Mesendoderm (in vitro differentiated cells): ENCODE measurements at regions not wholly inside any gene's neighbourhood (a gene's known extent, or its start where the extent isn't known, plus 50 kb on each side); places are given as distances from the start of the nearest gene placed in this dataset.

Experiments used
- DNase-seq: peaks from one replicate; pipeline ENCODE4 v3.0.0; 2013
- H2AK5ac ChIP-seq: 2 replicates; pipeline ENCODE4 v1.6.1; 2013; ENCODE audit warnings: low read length, inconsistent platforms
- H2BK120ac ChIP-seq: 2 replicates; pipeline ENCODE4 v1.6.1; 2013; ENCODE audit warnings: low read depth, mild to moderate bottlenecking, low read length, moderate library complexity, mixed read lengths
- H2BK15ac ChIP-seq: replicated peaks from 2 replicates; pipeline ENCODE4 v1.6.1; 2013; ENCODE audit warnings: low read depth, mild to moderate bottlenecking, moderate library complexity
- H2BK5ac ChIP-seq: 2 replicates; pipeline ENCODE4 v1.6.1; 2013; ENCODE audit warnings: low read length, inconsistent platforms
- H3K18ac ChIP-seq: 2 replicates; pipeline ENCODE4 v1.6.1; 2013; ENCODE audit warnings: mild to moderate bottlenecking, low read length, mixed read lengths
- H3K23ac ChIP-seq: one replicate; pipeline ENCODE4 v1.6.1; 2013; ENCODE audit warnings: low read length
- H3K27ac ChIP-seq: 2 replicates; pipeline ENCODE4 v1.5.1; 2013; ENCODE audit warnings: low read depth, mild to moderate bottlenecking, inconsistent platforms, low read length, moderate library complexity
- H3K27me3 ChIP-seq: 2 replicates; pipeline ENCODE4 v1.6.1; 2013; ENCODE audit warnings: low read length, control low read depth, mild to moderate bottlenecking, inconsistent platforms; ENCODE audit not compliant: insufficient read depth, poor library complexity
- H3K36me3 ChIP-seq: 2 replicates; pipeline ENCODE4 v1.6.1; 2013; ENCODE audit warnings: low read length, inconsistent platforms; ENCODE audit not compliant: control insufficient read depth, insufficient read depth
- H3K4ac ChIP-seq: one replicate; pipeline ENCODE4 v1.6.1; 2013; ENCODE audit warnings: low read depth, mild to moderate bottlenecking, low read length, moderate library complexity
- H3K4me1 ChIP-seq: 2 replicates; pipeline ENCODE4 v1.6.1; 2013; ENCODE audit warnings: low read depth, low read length, inconsistent platforms; ENCODE audit not compliant: control insufficient read depth
- H3K4me2 ChIP-seq: 2 replicates; pipeline ENCODE4 v1.6.1; 2013; ENCODE audit warnings: low read length
- H3K4me3 ChIP-seq: 2 replicates; pipeline ENCODE4 v1.5.1; 2013; ENCODE audit warnings: mild to moderate bottlenecking, low read length
- H3K56ac ChIP-seq: one replicate; pipeline ENCODE4 v1.6.1; 2013; ENCODE audit warnings: low read length
- H3K79me1 ChIP-seq: 2 replicates; pipeline ENCODE4 v1.6.1; 2013; ENCODE audit warnings: low read length, inconsistent platforms
- H3K79me2 ChIP-seq: 2 replicates; pipeline ENCODE4 v1.6.1; 2013; ENCODE audit warnings: mild to moderate bottlenecking, low read length; ENCODE audit not compliant: control insufficient read depth, insufficient read depth
- H3K9ac ChIP-seq: 2 replicates; pipeline ENCODE4 v1.6.1; 2013; ENCODE audit warnings: low read length, inconsistent platforms
- H4K5ac ChIP-seq: one replicate; pipeline ENCODE4 v1.6.1; 2013; ENCODE audit warnings: low read length
- H4K8ac ChIP-seq: one replicate; pipeline ENCODE4 v1.6.1; 2013; ENCODE audit warnings: low read depth, mild to moderate bottlenecking, control low read depth, low read length, moderate library complexity
- WGBS: extraction: QIAGEN DNeasy Blood & Tissue Kit; methylation state at CpG from one replicate; pipeline ENCODE4 v1.1.7; 2013; ENCODE audit warnings: low lambda C conversion rate, missing lambda C conversion rate; ENCODE audit not compliant: insufficient coverage; ENCODE audit errors: extremely low coverage; 5-methylcytosine and 5-hydroxymethylcytosine counted together

DNA sequence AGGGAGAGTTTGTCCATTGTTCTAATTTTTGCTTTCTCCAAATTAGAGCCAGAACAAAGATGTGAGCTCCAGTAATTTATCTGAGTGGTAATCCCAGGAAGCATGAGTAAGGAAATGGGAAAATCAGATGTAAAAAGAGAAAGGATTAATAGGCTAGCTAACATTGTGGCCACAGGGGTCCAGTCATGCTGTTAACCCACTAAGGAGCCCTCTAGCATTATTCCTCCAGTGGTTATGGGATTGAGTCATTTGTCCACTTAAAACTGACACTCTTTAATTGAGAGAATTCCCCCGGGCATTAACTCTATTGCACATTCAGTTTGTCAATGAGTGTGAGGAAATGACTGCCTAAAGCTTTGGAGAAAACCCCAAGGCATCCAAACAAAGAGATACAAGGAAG, 700.3 kb upstream of the TYRP1 start:
- no peak overlapping the region for H2BK120ac ChIP-seq
- no peak overlapping the region for H3K9ac ChIP-seq
- no peak for DNase-seq

DNA sequence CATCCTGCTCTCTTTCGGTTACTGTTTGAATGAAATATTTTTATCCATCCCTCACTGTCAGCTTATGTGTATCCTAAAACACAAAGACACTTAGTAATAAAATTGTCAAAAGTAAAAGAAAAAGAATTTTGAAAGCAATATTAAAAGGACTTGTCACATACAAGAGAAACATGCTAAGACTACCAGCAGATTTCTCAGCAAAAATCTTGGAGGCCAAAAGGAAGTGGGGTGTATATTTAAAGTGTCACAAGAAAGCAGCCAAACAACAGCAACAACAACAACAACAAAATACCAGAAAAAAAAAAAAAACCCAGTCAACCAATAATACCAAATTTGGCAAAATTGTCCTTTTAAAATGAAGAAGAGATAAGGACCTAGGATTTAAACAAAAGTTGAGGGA, 678.7 kb upstream of the TYRP1 start:
- Histone ChIP-seq H2BK15ac (no peak overlapping the region), H2AK5ac (no peak overlapping the region), H3K27ac (no peak overlapping the region), H2BK120ac (no peak overlapping the region), H3K36me3 (no peaks in the 10 kb centered on the region), H3K23ac (no peak overlapping the region), H3K18ac (no peak overlapping the region), H3K4ac (no peak overlapping the region), H4K5ac (no peak overlapping the region), H3K79me2 (no peaks in the 10 kb centered on the region), H3K56ac (no peak overlapping the region), H3K9ac (no peak overlapping the region), H3K4me1 (no peaks in the 10 kb centered on the region), H3K27me3 (no peaks in the 10 kb centered on the region), H3K4me2 (no peak overlapping the region), H2BK5ac (no peak overlapping the region), H4K8ac (no peak overlapping the region), H3K4me3 (no peak overlapping the region), H3K79me1 (no peaks in the 10 kb centered on the region)
- DNase-seq: no peak
- WGBS: no CpG with 5 or more reads among the region's 1 CpG

More for the DNA sequence above, 700.3 kb upstream of the TYRP1 start:
- H3K27ac ChIP-seq: no peak overlapping the region
- no peaks in the 10 kb centered on the region for H3K27me3 ChIP-seq
- H2BK5ac ChIP-seq: no peak overlapping the region
- H3K56ac ChIP-seq: no peak overlapping the region
- no peak overlapping the region for H3K18ac ChIP-seq
- H3K79me2 ChIP-seq: no peaks in the 10 kb centered on the region
- no peak overlapping the region for H2BK15ac ChIP-seq
- WGBS: no CpG with 5 or more reads among the region's 1 CpG
- no peak overlapping the region for H2AK5ac ChIP-seq
- no peaks in the 10 kb centered on the region for H3K4me1 ChIP-seq
- H3K4ac ChIP-seq: no peak overlapping the region
- no peak overlapping the region for H3K4me2 ChIP-seq
- no peaks in the 10 kb centered on the region for H3K79me1 ChIP-seq
- no peaks in the 10 kb centered on the region for H3K36me3 ChIP-seq
- no peak overlapping the region for H4K8ac ChIP-seq
- no peak overlapping the region for H3K23ac ChIP-seq
- no peak overlapping the region for H4K5ac ChIP-seq
- H3K4me3 ChIP-seq: no peak overlapping the region

DNA sequence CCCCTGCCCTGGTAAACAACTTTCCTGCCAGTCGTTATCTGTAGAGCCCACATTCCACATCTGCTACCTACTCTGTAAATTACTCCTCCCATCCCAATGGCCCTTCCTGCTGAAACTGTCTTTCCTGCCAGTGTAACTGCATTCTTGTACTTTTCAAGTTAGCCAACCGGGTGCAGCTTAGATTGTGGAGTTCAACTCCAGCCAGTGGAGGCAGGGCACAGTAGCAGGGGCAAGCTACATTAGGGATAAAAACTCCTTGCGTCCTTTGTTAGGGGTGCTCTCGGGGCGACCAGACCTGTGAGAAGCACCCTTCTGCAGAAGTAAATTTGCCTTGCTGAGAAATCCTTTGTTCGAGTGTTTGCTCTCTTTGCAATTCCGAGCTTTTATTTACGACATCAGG, 639.0 kb upstream of the TYRP1 start:
- no CpG with 5 or more reads among the region's 8 CpGs for WGBS
- Histone ChIP-seq H3K56ac (no peak overlapping the region), H2BK5ac (no peak overlapping the region)

DNA sequence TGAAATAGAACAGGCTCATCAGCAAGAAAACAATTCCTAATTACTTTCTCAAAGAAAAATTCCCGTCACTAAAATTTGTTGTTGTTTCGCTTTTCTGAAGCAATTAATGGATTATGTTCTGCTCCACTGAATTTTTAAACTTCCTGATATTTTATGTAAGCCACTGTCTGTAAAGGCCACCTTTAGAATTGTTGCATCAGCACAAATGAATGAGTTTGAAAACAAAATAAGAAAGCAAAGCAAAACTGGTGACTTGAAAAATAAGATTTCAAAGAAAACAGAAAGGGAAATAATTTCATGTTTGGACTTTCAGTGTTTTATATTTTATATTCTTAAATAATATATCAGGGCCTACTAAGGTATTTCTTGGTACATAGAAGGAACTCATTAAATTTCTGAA, 636.3 kb upstream of the TYRP1 start:
- Histone ChIP-seq H4K8ac (no peak overlapping the region), H3K56ac (no peak overlapping the region), H3K4me1 (no peaks in the 10 kb centered on the region), H3K79me2 (no peaks in the 10 kb centered on the region), H3K27me3 (no peaks in the 10 kb centered on the region), H3K36me3 (no peaks in the 10 kb centered on the region), H3K4ac (no peak overlapping the region), H2BK5ac (no peak overlapping the region), H4K5ac (no peak overlapping the region), H2AK5ac (no peak overlapping the region), H2BK120ac (no peak overlapping the region), H3K4me2 (no peak overlapping the region), H3K23ac (no peak overlapping the region), H3K27ac (no peak overlapping the region), H2BK15ac (no peak overlapping the region), H3K79me1 (no peaks in the 10 kb centered on the region), H3K18ac (no peak overlapping the region), H3K4me3 (no peak overlapping the region), H3K9ac (no peak overlapping the region)
- WGBS: no CpG with 5 or more reads among the region's 2 CpGs
- no peak for DNase-seq

More for the DNA sequence above, 639.0 kb upstream of the TYRP1 start:
- H3K27me3 ChIP-seq: no peaks in the 10 kb centered on the region
- H4K5ac ChIP-seq: no peak overlapping the region
- no peak overlapping the region for H2BK15ac ChIP-seq
- H3K4me2 ChIP-seq: no peak overlapping the region
- no peaks in the 10 kb centered on the region for H3K4me1 ChIP-seq
- no peak overlapping the region for H3K4me3 ChIP-seq
- no peak overlapping the region for H2BK120ac ChIP-seq
- H3K4ac ChIP-seq: no peak overlapping the region
- H3K27ac ChIP-seq: no peak overlapping the region
- no peak overlapping the region for H4K8ac ChIP-seq
- no peak overlapping the region for H3K23ac ChIP-seq
- peak; percentile 2 for DNase-seq
- no peak overlapping the region for H3K9ac ChIP-seq
- H2AK5ac ChIP-seq: no peak overlapping the region
- H3K79me2 ChIP-seq: no peaks in the 10 kb centered on the region
- no peaks in the 10 kb centered on the region for H3K36me3 ChIP-seq
- no peaks in the 10 kb centered on the region for H3K79me1 ChIP-seq
- H3K18ac ChIP-seq: no peak overlapping the region

DNA sequence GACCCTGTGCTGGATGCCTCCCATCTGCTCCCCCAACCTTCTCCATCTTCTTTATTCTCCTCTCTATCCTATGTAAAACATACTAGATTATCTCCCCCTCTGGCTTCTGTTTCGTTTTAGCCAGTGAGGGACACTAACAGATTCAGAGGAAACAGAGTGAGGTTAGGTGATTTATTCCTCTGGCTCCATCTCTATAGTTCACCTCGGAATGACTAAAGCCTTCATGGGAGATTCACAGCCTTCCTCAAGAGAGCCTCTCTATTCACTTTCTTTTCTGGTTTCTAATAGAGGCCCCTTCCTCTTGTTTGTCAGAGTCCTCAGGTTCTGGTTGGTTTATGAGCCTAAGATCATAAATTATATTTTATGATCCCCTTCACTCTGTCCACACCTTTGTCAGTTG, 633.1 kb upstream of the TYRP1 start:
- no peak overlapping the region for H3K56ac ChIP-seq
- no peaks in the 10 kb centered on the region for H3K79me2 ChIP-seq
- H4K5ac ChIP-seq: no peak overlapping the region
- no peak overlapping the region for H2BK5ac ChIP-seq
- no peak overlapping the region for H3K9ac ChIP-seq
- no peak overlapping the region for H2BK15ac ChIP-seq
- H3K36me3 ChIP-seq: no peaks in the 10 kb centered on the region
- WGBS: no CpG with 5 or more reads among the region's 2 CpGs
- H3K18ac ChIP-seq: no peak overlapping the region
- no peak overlapping the region for H2AK5ac ChIP-seq
- no peak overlapping the region for H3K23ac ChIP-seq
- H2BK120ac ChIP-seq: no peak overlapping the region
- no peaks in the 10 kb centered on the region for H3K27me3 ChIP-seq
- H3K4me1 ChIP-seq: no peaks in the 10 kb centered on the region
- no peak overlapping the region for H3K4me3 ChIP-seq
- DNase-seq: no peak
- no peak overlapping the region for H4K8ac ChIP-seq
- no peak overlapping the region for H3K27ac ChIP-seq
- no peaks in the 10 kb centered on the region for H3K79me1 ChIP-seq
- H3K4ac ChIP-seq: no peak overlapping the region
- H3K4me2 ChIP-seq: no peak overlapping the region

DNA sequence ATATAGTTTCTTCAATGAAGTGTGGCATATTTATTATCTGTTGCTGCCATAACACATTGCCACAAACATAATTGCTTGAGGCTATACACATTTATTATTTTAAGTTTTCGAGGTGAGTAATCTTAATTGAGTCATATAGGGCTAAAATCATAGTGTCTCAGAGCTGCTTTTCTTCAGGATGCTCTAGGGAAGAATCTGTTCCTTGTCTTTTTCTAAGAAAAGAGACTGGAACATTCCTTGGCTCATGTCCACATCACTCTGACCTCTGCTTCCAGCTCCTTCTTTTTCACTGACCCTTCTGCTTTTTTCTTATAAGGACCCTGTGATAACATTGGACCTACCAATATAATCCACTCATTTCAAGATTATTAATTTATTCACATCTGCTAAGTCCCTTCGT, 632.4 kb upstream of the TYRP1 start:
- no peak overlapping the region for H2BK15ac ChIP-seq
- no peaks in the 10 kb centered on the region for H3K79me1 ChIP-seq
- H3K4me3 ChIP-seq: no peak overlapping the region
- DNase-seq: no peak
- no peak overlapping the region for H3K56ac ChIP-seq
- no CpG with 5 or more reads among the region's 2 CpGs for WGBS
- no peaks in the 10 kb centered on the region for H3K27me3 ChIP-seq
- H4K5ac ChIP-seq: no peak overlapping the region
- no peak overlapping the region for H2BK120ac ChIP-seq
- no peak overlapping the region for H3K9ac ChIP-seq
- H3K4me2 ChIP-seq: no peak overlapping the region
- no peaks in the 10 kb centered on the region for H3K36me3 ChIP-seq
- H2BK5ac ChIP-seq: no peak overlapping the region
- no peak overlapping the region for H3K23ac ChIP-seq
- no peaks in the 10 kb centered on the region for H3K79me2 ChIP-seq
- no peak overlapping the region for H3K4ac ChIP-seq
- no peak overlapping the region for H3K27ac ChIP-seq
- no peak overlapping the region for H3K18ac ChIP-seq
- H3K4me1 ChIP-seq: no peaks in the 10 kb centered on the region
- no peak overlapping the region for H4K8ac ChIP-seq
- H2AK5ac ChIP-seq: no peak overlapping the region
